Suppressor macrophage (primary cell): ENCODE measurements at regions not wholly inside any gene's neighbourhood (a gene's known extent, or its start where the extent isn't known, plus 50 kb on each side); places are given as distances from the start of the nearest gene placed in this dataset.
A peak's percentile ranks its signal among the peaks of the same experiment; 100 is the strongest.

Source experiments
- DNase-seq, 4 experiments: peaks; one replicate each; pipeline ENCODE4 v3.0.0-alpha.2; 2020 to 2022

DNA sequence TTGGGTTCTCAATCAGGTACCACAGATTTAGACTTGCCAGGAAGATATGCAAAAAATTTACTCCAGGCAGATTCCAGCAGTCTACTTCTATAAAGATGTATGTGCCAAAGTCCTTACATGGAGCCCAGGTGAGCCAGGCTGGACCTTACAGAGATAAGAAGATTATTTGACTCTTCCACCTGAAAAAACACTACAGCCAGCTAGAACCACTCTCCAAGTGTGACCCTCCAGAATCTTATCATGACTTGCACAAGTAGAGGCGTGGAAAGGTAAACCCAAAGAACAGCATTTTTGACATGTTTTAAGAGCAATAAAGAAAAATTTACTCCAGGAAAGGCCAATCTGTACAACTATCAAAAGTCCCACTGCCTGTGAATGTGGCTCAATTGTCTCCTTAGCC is 146.8 kb upstream of the DPT start:
- DNase-seq, result no peak

GRCh38 chr1:168876830-168877229 is 147.8 kb upstream of the DPT start:
- DNase-seq, result no peak

DNA sequence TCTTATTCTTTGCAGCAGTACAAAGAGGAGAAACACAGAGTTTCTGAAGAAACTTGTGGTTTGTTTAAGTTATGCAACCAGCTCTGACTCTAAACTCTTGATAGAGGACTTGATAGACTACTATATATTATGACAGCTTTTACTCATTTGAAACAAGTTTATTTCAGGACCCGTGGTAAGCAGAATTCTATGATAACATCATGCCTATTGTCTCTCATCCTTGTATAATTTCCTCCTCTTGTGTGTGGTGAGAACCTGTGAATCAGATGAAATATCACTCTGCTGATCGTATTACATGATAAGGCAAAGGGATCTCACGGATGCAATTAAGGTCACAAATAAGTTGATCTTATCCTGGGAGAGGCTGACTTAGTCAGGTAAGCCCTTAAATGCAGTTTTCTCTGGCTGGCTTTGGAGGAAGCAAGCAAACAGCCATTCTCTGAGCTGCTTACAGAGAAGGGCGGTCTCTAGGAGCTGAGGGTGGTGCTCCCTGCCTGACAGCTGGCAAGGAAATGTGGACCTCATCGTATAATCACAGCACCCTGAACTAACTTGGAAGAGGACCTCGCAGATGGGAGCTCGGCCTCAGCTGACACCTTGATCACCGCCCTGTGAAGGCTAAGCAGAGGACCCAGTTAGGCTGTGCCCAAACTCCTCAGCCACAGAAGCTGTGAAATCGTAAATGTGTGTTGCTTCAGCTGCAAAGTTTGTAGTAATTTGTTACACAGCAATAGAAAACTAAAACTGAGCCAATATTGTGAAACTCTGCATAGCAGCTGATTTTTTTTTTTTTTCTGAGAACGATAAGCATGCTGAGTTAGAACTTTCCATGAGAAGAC is 151.1 kb upstream of the DPT start:
- DNase-seq, result no peak

DNA sequence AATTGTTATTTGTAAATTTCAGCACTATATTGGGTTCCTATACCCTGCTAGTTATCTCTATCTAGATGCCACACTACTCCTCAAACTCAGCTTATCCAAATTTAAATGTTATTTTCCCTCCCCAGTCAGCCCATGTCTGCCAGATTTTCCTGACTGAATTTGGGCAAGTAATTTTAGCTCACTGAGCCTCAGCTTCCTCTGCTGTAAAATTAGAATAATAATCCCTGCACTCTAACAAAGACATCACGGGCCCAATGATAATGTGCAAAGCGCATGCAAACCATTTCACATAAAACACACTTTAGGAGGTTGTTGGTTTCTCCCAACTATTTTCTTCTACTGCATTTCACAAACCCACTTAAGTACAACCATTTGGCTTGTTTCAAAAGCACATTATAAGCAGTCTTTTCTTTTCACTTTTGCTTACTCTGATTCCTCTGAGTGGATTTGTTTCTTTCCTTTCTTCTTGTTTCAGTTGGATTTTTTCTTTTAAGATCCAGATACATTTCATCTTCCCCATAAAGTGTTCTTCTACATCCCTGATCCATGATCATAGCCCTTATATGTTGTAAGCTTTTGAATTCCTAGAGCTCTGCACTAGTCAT is 152.8 kb upstream of the DPT start:
- no peak for DNase-seq

DNA sequence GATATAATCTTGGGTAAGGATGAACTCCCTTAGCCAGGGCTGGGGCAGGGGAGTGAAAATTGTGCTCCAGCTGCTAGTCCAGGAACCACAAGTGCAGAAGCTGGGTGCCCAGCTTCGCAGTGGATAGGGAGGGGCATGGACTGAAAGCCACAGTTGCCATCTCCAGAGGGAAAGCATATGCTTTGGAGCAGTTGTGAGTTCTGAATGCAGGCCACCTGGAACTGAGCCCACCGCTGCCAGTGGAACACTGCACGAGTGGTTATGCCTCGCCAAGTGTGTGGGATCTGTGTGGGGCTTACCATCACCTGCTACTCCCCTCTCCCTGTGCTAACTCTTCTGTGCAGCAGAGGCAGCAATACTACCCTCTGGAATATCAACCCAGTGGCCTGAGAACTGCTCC is 158.4 kb upstream of the DPT start:
- DNase-seq, result no peak

- DNase-seq, result no peak
These were observed 159.4 kb upstream of the DPT start for GRCh38 chr1:168888418-168888817.

DNA sequence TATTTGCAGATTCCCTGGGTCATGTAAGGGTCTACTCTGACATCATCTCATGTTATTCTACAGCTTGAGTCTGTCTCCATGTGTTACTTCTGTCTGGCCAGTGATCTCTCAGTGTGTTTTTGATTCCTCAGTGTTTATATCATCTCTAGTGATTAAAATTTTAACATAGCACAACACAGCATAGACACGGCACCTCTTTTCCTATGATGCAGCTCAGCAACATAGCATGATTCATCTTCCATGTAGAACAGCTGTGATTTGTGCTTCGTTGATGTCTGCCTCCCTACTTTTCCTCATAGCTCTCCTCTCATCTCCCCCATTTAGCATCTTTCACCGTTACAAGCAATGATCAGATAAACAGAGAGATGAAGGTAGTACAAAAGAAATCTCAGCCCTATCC is 163.9 kb upstream of the DPT start:
- no peak for DNase-seq

DNA sequence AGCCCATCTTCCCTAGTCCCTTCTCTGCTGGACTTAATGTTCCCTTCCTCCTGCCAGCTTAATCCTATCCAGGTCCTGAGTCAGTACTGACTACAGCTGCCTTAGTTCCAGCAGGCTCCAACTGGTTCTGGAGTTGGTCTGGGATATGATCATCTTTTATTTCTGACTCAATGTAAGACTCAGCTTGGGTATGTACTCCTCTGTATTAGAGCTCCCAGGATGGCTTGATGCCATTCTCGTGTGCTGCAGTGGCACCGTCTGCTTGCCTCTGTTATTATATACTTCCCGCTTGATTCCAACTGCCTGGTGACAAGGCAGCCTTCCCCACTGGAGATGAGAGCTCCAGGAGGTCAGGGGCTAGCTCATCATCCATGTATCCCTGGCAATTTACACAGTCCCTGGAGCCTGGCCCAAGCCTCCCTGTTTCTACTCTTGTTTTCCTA is 164.4 kb upstream of the DPT start:
- no peak for DNase-seq

GRCh38 chr1:168894397-168894903 is 165.4 kb upstream of the DPT start:
- DNase-seq, result no peak

GRCh38 chr1:168897249-168897648 is 168.2 kb upstream of the DPT start:
- no peak for DNase-seq

- DNase-seq, result no peak
These were observed 174.3 kb upstream of the DPT start for GRCh38 chr1:168903237-168903830.

- DNase-seq, result no peak
These were observed 176.6 kb upstream of the DPT start for GRCh38 chr1:168905633-168906032.

DNA sequence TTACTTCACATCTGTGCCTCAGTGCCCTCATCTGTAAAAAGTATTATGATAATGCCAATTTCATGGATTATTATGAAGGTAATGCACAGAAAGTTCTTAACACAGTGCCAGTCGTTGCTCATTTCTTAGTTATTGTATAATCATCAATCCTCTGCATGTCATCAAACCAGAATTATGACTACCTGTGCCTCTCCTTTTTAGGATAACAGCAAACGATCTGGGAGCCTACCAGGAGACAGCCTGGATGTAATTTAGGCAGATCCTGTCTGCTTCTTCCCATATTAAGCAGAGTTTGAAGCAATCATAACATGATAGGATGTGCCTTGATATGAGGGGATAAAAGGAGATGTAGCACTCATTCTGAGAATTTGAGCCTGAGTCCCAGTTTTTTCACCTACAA is 177.4 kb upstream of the DPT start:
- no peak for DNase-seq

DNA sequence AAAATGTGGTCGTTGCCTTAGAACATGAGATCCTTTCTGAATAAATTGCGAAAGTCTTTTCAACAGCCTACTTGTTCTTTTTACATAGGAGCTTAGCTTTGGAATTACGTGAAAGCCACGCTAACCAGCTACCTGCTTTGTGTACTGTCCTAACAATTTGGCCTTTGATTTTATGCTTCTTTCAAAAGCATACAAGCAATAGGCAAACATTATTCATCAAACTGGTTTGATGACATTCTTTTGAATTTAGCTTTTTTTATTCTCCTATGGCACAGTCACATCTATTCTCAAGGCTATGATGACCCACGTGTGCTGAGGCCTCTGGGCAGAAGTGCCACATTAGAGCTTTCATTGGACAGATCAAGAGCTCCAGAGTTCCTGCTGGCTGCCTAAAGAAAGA is 178.0 kb upstream of the DPT start:
- no peak for DNase-seq

GRCh38 chr1:168907786-168908348 is 178.9 kb upstream of the DPT start:
- DNase-seq, result peak in 3 of 4 experiments; percentile 15 to 38 (median 23)

DNA sequence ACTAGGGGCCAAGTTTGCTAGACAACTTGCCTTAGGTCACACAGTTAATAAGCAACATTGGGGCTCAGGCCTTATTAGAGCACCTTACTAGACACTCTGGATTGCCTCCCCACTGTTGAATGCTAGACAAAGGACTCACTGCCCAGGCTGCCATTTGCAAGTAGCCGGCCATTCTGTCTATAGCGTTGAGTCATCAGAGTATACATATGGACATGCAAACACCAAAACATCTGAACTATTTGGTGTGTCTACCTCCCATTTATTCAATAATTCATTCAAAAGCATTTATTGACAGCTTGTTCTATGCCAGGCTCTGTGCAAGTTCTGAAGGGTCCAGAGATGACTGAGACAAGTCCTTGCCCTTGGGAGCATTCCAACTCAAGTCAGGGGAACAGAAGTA is 181.4 kb upstream of the DPT start:
- DNase-seq, result no peak

DNA sequence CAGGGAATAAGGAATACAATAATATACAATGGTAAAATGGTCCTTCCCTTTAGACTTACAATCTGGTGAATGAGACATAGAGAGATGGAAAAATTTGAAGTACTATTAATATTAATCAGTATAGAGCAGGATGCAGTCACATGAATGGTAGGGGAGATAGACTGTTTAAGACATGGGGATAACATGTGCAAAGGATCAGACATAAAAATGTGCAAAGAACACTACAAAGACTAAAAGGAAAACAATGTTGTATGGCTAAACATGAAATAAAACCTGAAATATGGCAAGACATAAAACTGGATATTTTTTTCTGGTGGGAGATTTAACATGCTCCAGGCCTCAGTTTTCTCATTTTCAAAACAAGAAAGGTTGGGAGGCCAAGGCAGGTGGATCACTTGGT is 182.4 kb upstream of the DPT start:
- DNase-seq, result no peak

- no peak for DNase-seq
These were observed 184.9 kb upstream of the DPT start for GRCh38 chr1:168913711-168914463.

- DNase-seq, result no peak
These were observed 188.3 kb upstream of the DPT start for GRCh38 chr1:168917309-168917708.

GRCh38 chr1:168917796-168918195 is 188.7 kb upstream of the ATP1B1 start:
- DNase-seq, result no peak

GRCh38 chr1:168918860-168919741 is 187.4 kb upstream of the ATP1B1 start:
- DNase-seq, result peak in 2 of 4 experiments; percentile 5 to 7
